Common myeloid progenitor, CD34-positive (primary cell): ENCODE measurements at regions not wholly inside any gene's neighbourhood (a gene's known extent, or its start where the extent isn't known, plus 50 kb on each side); places are given as distances from the start of the nearest gene placed in this dataset.

Experiments
- CTCF ChIA-PET: fragments of 350-600 bp; sonication (Branson Sonifier 250); formaldehyde crosslinking; loops from one replicate; lab custom pipeline; 2021; ENCODE audit warnings: antibody characterized with exemption; lab: Charles Lee
- POLR2A ChIA-PET: fragments of 350-600 bp; sonication (Branson Sonifier 250); formaldehyde crosslinking; loops from one replicate; lab custom pipeline; 2021; ENCODE audit warnings: antibody characterized with exemption; lab: Charles Lee
- DNase-seq, 3 donors: peaks; one replicate each; pipeline versions ENCODE4 v3.0.0 to v3.0.0-alpha.2; 2013
- H3K27ac ChIP-seq, 2 experiments: 1 replicate in 1 of 2; 2 replicates in 1 of 2; pipeline ENCODE4 v1.7.0; 2013; ENCODE audit warnings: inconsistent platforms in 2 of 2, low read length in 2 of 2, mild to moderate bottlenecking in 2 of 2, low read depth in 1 of 2, moderate library complexity in 1 of 2; ENCODE audit not compliant: severe bottlenecking in 2 of 2, insufficient read depth in 1 of 2, poor library complexity in 1 of 2
- H3K27me3 ChIP-seq, 5 experiments: replicated peaks in 2 of 5; 1 replicate in 3 of 5; 2 replicates in 2 of 5; pipeline versions ENCODE4 v1.6.1 to v1.7.0; 2013; ENCODE audit warnings: low read length in 4 of 5, mild to moderate bottlenecking in 2 of 5, moderate library complexity in 2 of 5, inconsistent platforms in 1 of 5; ENCODE audit not compliant: insufficient read depth in 5 of 5, control insufficient read depth in 4 of 5
- H3K36me3 ChIP-seq, 4 experiments: 1 replicate in 2 of 4; 2 replicates in 2 of 4; pipeline versions ENCODE4 v1.6.1 to v1.7.0; 2013; ENCODE audit warnings: low read length in 3 of 4, control low read depth in 1 of 4, mild to moderate bottlenecking in 1 of 4; ENCODE audit not compliant: control insufficient read depth in 4 of 4, insufficient read depth in 4 of 4
- H3K4me1 ChIP-seq, 4 experiments: 1 replicate in 3 of 4; 2 replicates in 1 of 4; pipeline versions ENCODE4 v1.6.1 to v1.7.1; 2013; ENCODE audit warnings: low read length in 3 of 4, mild to moderate bottlenecking in 3 of 4, control low read depth in 1 of 4, inconsistent platforms in 1 of 4, moderate library complexity in 1 of 4; ENCODE audit not compliant: control insufficient read depth in 4 of 4, insufficient read depth in 4 of 4; ENCODE audit errors: control extremely low read depth in 1 of 4
- H3K4me3 ChIP-seq, 7 experiments: 1 replicate in 4 of 7; 2 replicates in 3 of 7; pipeline versions ENCODE4 v1.5.1 to v1.7.0; 2013; ENCODE audit warnings: mild to moderate bottlenecking in 7 of 7, low read length in 6 of 7, moderate library complexity in 6 of 7, inconsistent platforms in 2 of 7, low read depth in 2 of 7, control low read depth in 1 of 7; ENCODE audit not compliant: insufficient read depth in 4 of 7, control insufficient read depth in 1 of 7; ENCODE audit errors: extremely low read depth in 1 of 7
- H3K9me3 ChIP-seq, 5 experiments: 1 replicate in 4 of 5; 2 replicates in 1 of 5; pipeline versions ENCODE4 v1.6.1 to v1.7.1; 2013; ENCODE audit warnings: low read length in 4 of 5, mild to moderate bottlenecking in 2 of 5, inconsistent platforms in 1 of 5, low read depth in 1 of 5, moderate library complexity in 1 of 5; ENCODE audit not compliant: control insufficient read depth in 4 of 5, insufficient read depth in 2 of 5; ENCODE audit errors: control extremely low read depth in 1 of 5
- WGBS: methylation state at CpG from one replicate; pipeline ENCODE4 v1.1.5; 2013; ENCODE audit not compliant: insufficient coverage; 5-methylcytosine and 5-hydroxymethylcytosine counted together

GRCh38 chr13:74990992-74991391 lies 491.0 kb downstream of the TBC1D4 start:
- no peak for DNase-seq
- Histone ChIP-seq H3K36me3 (no peaks in the 10 kb centered on the region), H3K9me3 (no peaks in the 10 kb centered on the region), H3K27ac (no peak overlapping the region), H3K4me1 (no peaks in the 10 kb centered on the region), H3K27me3 (no peaks in the 10 kb centered on the region), H3K4me3 (no peak overlapping the region)
- 90% methylated on average over 1 of the region's 2 CpGs for WGBS
- ChIA-PET POLR2A (no interaction called here), CTCF (no interaction called here)

GRCh38 chr13:74987124-74987690 lies 494.8 kb downstream of the TBC1D4 start:
- no peaks in the 10 kb centered on the region for H3K9me3 ChIP-seq
- no peak for DNase-seq
- H3K27ac ChIP-seq = no peak overlapping the region
- H3K4me1 ChIP-seq = no peaks in the 10 kb centered on the region
- H3K36me3 ChIP-seq = no peaks in the 10 kb centered on the region
- no peaks in the 10 kb centered on the region for H3K27me3 ChIP-seq
- no peak overlapping the region for H3K4me3 ChIP-seq
- POLR2A ChIA-PET = no interaction called here
- CTCF ChIA-PET = no interaction called here

GRCh38 chr13:74986609-74987008 lies 495.4 kb downstream of the TBC1D4 start:
- ChIA-PET CTCF (no interaction called here), POLR2A (no interaction called here)
- H3K4me1 ChIP-seq = no peaks in the 10 kb centered on the region
- H3K4me3 ChIP-seq = no peak overlapping the region
- WGBS = no CpG with 5 or more reads among the region's 2 CpGs
- no peak for DNase-seq
- no peaks in the 10 kb centered on the region for H3K9me3 ChIP-seq
- H3K27me3 ChIP-seq = no peaks in the 10 kb centered on the region
- no peak overlapping the region for H3K27ac ChIP-seq
- H3K36me3 ChIP-seq = no peaks in the 10 kb centered on the region

- Histone ChIP-seq H3K4me3 (no peak overlapping the region), H3K9me3 (no peaks in the 10 kb centered on the region), H3K27ac (no peak overlapping the region), H3K27me3 (peaks cover 0 to 4% (median 0%) of the 10 kb centered on the region in 5 experiments), H3K36me3 (no peaks in the 10 kb centered on the region), H3K4me1 (no peaks in the 10 kb centered on the region)
- POLR2A ChIA-PET = no interaction called here
- WGBS = no CpG with 5 or more reads among the region's 2 CpGs
- DNase-seq = no peak
- CTCF ChIA-PET = no interaction called here
Observed at GRCh38 chr13:74979703-74980102, 502.3 kb downstream of the TBC1D4 start.

GRCh38 chr13:74978591-74978990 lies 503.4 kb downstream of the TBC1D4 start:
- ChIA-PET CTCF (no interaction called here), POLR2A (no interaction called here)

DNA sequence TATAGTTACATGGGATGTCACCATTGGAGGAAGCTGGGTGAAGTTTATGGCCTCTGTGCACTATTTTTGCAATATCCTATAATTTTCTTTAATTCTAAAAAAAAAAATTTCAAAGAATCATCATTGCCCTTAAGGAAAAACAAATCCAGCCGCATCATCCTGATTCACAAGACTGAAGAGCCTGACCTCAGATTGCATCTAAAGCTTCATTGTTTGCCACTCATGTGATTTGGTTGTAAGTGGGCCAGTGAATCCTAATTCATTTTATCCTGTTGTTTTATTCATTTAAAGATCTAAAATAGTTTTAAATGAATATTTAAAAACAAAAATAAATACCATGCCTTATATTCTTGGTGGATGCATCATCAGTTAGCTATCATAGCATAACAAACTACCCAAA lies 504.5 kb downstream of the TBC1D4 start:
- Histone ChIP-seq H3K36me3 (no peaks in the 10 kb centered on the region), H3K9me3 (no peaks in the 10 kb centered on the region), H3K27ac (no peak overlapping the region), H3K27me3 (peaks cover 0 to 4% (median 0%) of the 10 kb centered on the region in 5 experiments), H3K4me1 (no peaks in the 10 kb centered on the region), H3K4me3 (no peak overlapping the region)
- POLR2A ChIA-PET = no interaction called here
- DNase-seq = no peak
- CTCF ChIA-PET = no interaction called here
- no CpG with 5 or more reads among the region's 1 CpG for WGBS

More at GRCh38 chr13:74978591-74978990, 503.4 kb downstream of the TBC1D4 start:
- H3K4me3 ChIP-seq = no peak overlapping the region
- H3K36me3 ChIP-seq = no peaks in the 10 kb centered on the region
- DNase-seq = no peak
- H3K9me3 ChIP-seq = no peaks in the 10 kb centered on the region
- no peak overlapping the region for H3K27ac ChIP-seq
- H3K4me1 ChIP-seq = no peaks in the 10 kb centered on the region
- peaks cover 0 to 4% (median 0%) of the 10 kb centered on the region in 5 experiments for H3K27me3 ChIP-seq
- WGBS = 64% methylated on average over 5 of the region's 6 CpGs

DNA sequence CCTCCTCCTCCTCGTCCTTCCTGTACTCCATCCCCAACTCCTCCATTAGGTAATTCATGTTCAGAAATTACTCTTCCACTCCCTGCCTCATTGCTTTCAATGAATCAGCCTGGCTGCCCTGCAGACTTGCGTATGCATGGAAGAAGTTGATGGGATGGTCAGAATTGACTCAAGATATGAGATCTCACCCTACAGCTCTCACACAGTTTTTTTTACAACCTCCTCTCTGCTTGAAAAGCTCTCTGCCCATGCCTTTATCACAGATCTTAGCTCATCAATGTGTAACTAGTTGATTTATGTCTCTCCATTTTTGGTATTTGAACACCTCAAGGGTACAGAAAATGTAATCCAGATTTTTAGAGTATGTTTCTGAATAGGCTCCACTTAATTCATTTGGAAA lies 506.9 kb downstream of the TBC1D4 start:
- POLR2A ChIA-PET = no interaction called here
- Histone ChIP-seq H3K4me1 (no peaks in the 10 kb centered on the region), H3K27me3 (peaks cover 0 to 4% (median 0%) of the 10 kb centered on the region in 5 experiments), H3K36me3 (no peaks in the 10 kb centered on the region), H3K9me3 (no peaks in the 10 kb centered on the region), H3K4me3 (no peak overlapping the region), H3K27ac (no peak overlapping the region)
- CTCF ChIA-PET = no interaction called here
- no peak for DNase-seq
- WGBS = 33% methylated on average over 1 of the region's 2 CpGs
